CD14-positive monocyte (primary cell): ENCODE measurements at regions not wholly inside any gene's neighbourhood (a gene's known extent, or its start where the extent isn't known, plus 50 kb on each side); places are given as distances from the start of the nearest gene placed in this dataset.

Experiments
- DNase-seq, 3 donors: peaks; one replicate each; pipeline ENCODE4 v3.0.0-alpha.2; 2011 to 2022
- H2AFZ ChIP-seq: 2 replicates; pipeline ENCODE4 v1.6.0; 2012; ENCODE audit warnings: mild to moderate bottlenecking, low read depth, low read length, inconsistent platforms; ENCODE audit not compliant: insufficient read depth, poor library complexity, severe bottlenecking
- H3K27ac ChIP-seq, 2 donors: 1 replicate in 1 of 2; 2 replicates in 1 of 2; pipeline ENCODE4 v1.5.1; 2012 to 2013; ENCODE audit warnings: low read length in 2 of 2, control low read depth in 1 of 2, inconsistent platforms in 1 of 2, low read depth in 1 of 2, mild to moderate bottlenecking in 1 of 2
- H3K27me3 ChIP-seq, 2 donors: one replicate each; pipeline versions ENCODE4 v1.6.0 to v1.6.1; 2011 to 2013; ENCODE audit warnings: low read length in 2 of 2; ENCODE audit not compliant: control insufficient read depth in 2 of 2, insufficient read depth in 2 of 2
- H3K36me3 ChIP-seq, 2 donors: replicated peaks in 1 of 2; 1 replicate in 1 of 2; 2 replicates in 1 of 2; pipeline versions ENCODE4 v1.5.1 to v1.6.1; 2012 to 2013; ENCODE audit warnings: low read length in 2 of 2, control low read depth in 1 of 2, inconsistent platforms in 1 of 2, mild to moderate bottlenecking in 1 of 2; ENCODE audit not compliant: insufficient read depth in 2 of 2, control insufficient read depth in 1 of 2
- H3K4me1 ChIP-seq, 2 donors: 1 replicate in 1 of 2; 2 replicates in 1 of 2; pipeline versions ENCODE4 v1.5.1 to v1.6.1; 2012 to 2013; ENCODE audit warnings: low read length in 2 of 2, control low read depth in 1 of 2, inconsistent platforms in 1 of 2, mild to moderate bottlenecking in 1 of 2, moderate library complexity in 1 of 2; ENCODE audit not compliant: insufficient read depth in 2 of 2, control insufficient read depth in 1 of 2
- H3K4me2 ChIP-seq: replicated peaks from 2 replicates; pipeline ENCODE3; 2012; ENCODE audit warnings: low read length, moderate library complexity, mild to moderate bottlenecking; ENCODE audit not compliant: poor library complexity, severe bottlenecking; ENCODE audit errors: extremely low read depth
- H3K4me3 ChIP-seq, 3 experiments: fragments of 200-600 bp in 1 of 3; sonication (generic) in 1 of 3; replicated peaks in 1 of 3; 1 replicate in 2 of 3; 2 replicates in 1 of 3; pipeline ENCODE4 v1.5.1; 2011 to 2013; ENCODE audit warnings: low read length in 3 of 3, mild to moderate bottlenecking in 3 of 3, control low read depth in 2 of 3, low read depth in 2 of 3, inconsistent platforms in 1 of 3, moderate library complexity in 1 of 3
- H3K79me2 ChIP-seq: 2 replicates; pipeline ENCODE4 v1.6.0; 2012; ENCODE audit warnings: mild to moderate bottlenecking, control low read depth, inconsistent platforms, low read length, moderate library complexity; ENCODE audit not compliant: insufficient read depth
- H3K9ac ChIP-seq: 2 replicates; pipeline ENCODE4 v1.6.0; 2017; ENCODE audit warnings: low read length, mild to moderate bottlenecking; ENCODE audit not compliant: insufficient read depth, poor library complexity, severe bottlenecking
- H3K9me3 ChIP-seq, 2 donors: replicated peaks in 1 of 2; 1 replicate in 1 of 2; 2 replicates in 1 of 2; pipeline versions ENCODE4 v1.5.1 to v1.6.1; 2012 to 2013; ENCODE audit warnings: low read length in 2 of 2, control low read depth in 1 of 2; ENCODE audit not compliant: control insufficient read depth in 1 of 2, insufficient read depth in 1 of 2
- H4K20me1 ChIP-seq: 2 replicates; pipeline ENCODE4 v1.6.0; 2012; ENCODE audit warnings: mild to moderate bottlenecking, low read length, control low read depth, moderate library complexity; ENCODE audit not compliant: insufficient read depth
- H3K27ac Mint-ChIP-seq, 7 donors: one replicate each; pipeline ENCODE4 v1.8.0; 2020; ENCODE audit warnings: mild to moderate bottlenecking in 7 of 7, mixed read lengths in 7 of 7, moderate library complexity in 6 of 7, inconsistent platforms in 2 of 7
- H3K27me3 Mint-ChIP-seq, 3 donors: one replicate each; pipeline ENCODE4 v1.8.0; 2021 to 2022; ENCODE audit warnings: low read depth in 3 of 3, mild to moderate bottlenecking in 3 of 3, mixed read lengths in 3 of 3, moderate library complexity in 3 of 3, inconsistent platforms in 1 of 3
- H3K36me3 Mint-ChIP-seq, 2 donors: one replicate each; pipeline ENCODE4 v1.8.0; 2020; ENCODE audit warnings: mixed read lengths in 2 of 2, inconsistent platforms in 1 of 2, mild to moderate bottlenecking in 1 of 2
- H3K4me1 Mint-ChIP-seq: one replicate; pipeline ENCODE4 v1.8.0; 2020; ENCODE audit warnings: mild to moderate bottlenecking, mixed read lengths
- H3K4me3 Mint-ChIP-seq, 2 donors: one replicate each; pipeline ENCODE4 v1.8.0; 2020; ENCODE audit warnings: mild to moderate bottlenecking in 2 of 2, mixed read lengths in 2 of 2, moderate library complexity in 1 of 2
- H3K9me3 Mint-ChIP-seq, 7 donors: one replicate each; pipeline ENCODE4 v1.8.0; 2020 to 2022; ENCODE audit warnings: mixed read lengths in 7 of 7, mild to moderate bottlenecking in 6 of 7, moderate library complexity in 6 of 7, inconsistent platforms in 2 of 7
- WGBS: methylation state at CpG from one replicate; pipeline ENCODE4 v1.1.5; 2013; ENCODE audit warnings: missing lambda C conversion rate; ENCODE audit not compliant: insufficient coverage; 5-methylcytosine and 5-hydroxymethylcytosine counted together
- intact Hi-C, 2 donors: fragments of 100-400 bp; cut with micrococcal nuclease; formaldehyde crosslinking; loops; one replicate each; pipeline versions ENCODE4 v1.15.0 to v1.15.1; 2023
- TF ChIP-seq, protein P1 (sequence below): fragments of 200-600 bp; IDR thresholded peaks from one replicate; pipeline ENCODE4 v1.8.0; 2022; ENCODE audit warnings: antibody characterized with exemption, mild to moderate bottlenecking

DNA sequence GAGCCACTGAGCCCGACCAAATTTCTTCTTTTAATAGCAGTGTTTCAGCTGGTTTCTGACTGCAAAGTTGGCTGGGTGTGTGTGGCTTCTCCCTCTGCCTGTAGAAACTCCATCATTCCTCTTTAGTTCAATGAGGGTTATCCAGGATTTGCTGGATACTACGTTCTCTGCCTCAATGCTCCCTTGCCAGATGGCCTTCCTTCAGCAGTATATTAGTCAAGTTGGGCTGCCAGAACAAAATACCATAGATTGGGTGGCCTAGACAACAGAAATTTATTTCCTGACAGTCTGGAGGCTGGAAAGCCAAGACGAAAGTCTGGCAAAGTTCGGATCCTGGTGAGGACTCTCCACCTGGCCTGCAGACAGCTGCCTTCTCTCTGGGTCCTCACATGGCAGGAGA, 103.7 kb downstream of the NOG start:
- no peak overlapping the region for H3K4me3 Mint-ChIP-seq
- H2AFZ ChIP-seq, result no peak overlapping the region
- H4K20me1 ChIP-seq, result no peaks in the 10 kb centered on the region
- no peaks in the 10 kb centered on the region for H3K36me3 ChIP-seq
- H3K27ac Mint-ChIP-seq, result no peak overlapping the region
- peaks cover 0 to 12% of the 10 kb centered on the region in 2 donors for H3K4me1 ChIP-seq
- no peak overlapping the region for H3K4me3 ChIP-seq
- TF ChIP-seq, protein P1, sequence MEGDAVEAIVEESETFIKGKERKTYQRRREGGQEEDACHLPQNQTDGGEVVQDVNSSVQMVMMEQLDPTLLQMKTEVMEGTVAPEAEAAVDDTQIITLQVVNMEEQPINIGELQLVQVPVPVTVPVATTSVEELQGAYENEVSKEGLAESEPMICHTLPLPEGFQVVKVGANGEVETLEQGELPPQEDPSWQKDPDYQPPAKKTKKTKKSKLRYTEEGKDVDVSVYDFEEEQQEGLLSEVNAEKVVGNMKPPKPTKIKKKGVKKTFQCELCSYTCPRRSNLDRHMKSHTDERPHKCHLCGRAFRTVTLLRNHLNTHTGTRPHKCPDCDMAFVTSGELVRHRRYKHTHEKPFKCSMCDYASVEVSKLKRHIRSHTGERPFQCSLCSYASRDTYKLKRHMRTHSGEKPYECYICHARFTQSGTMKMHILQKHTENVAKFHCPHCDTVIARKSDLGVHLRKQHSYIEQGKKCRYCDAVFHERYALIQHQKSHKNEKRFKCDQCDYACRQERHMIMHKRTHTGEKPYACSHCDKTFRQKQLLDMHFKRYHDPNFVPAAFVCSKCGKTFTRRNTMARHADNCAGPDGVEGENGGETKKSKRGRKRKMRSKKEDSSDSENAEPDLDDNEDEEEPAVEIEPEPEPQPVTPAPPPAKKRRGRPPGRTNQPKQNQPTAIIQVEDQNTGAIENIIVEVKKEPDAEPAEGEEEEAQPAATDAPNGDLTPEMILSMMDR, result no peak
- no peaks in the 10 kb centered on the region for H3K9me3 ChIP-seq
- no peaks in the 10 kb centered on the region for H3K27me3 ChIP-seq
- peaks cover 10% of the 10 kb centered on the region for H3K4me1 Mint-ChIP-seq
- no peaks in the 10 kb centered on the region for H3K79me2 ChIP-seq
- intact Hi-C loops, result no loop called here
- no peaks in the 10 kb centered on the region for H3K9me3 Mint-ChIP-seq
- 94% methylated on average over 2 of the region's 4 CpGs for WGBS
- no peak overlapping the region for H3K4me2 ChIP-seq
- no peak overlapping the region for H3K27ac ChIP-seq
- DNase-seq, result no peak
- H3K9ac ChIP-seq, result no peak overlapping the region
- H3K36me3 Mint-ChIP-seq, result no peaks in the 10 kb centered on the region
- peaks cover 0 to 4% (median 0%) of the 10 kb centered on the region in 3 donors for H3K27me3 Mint-ChIP-seq

DNA sequence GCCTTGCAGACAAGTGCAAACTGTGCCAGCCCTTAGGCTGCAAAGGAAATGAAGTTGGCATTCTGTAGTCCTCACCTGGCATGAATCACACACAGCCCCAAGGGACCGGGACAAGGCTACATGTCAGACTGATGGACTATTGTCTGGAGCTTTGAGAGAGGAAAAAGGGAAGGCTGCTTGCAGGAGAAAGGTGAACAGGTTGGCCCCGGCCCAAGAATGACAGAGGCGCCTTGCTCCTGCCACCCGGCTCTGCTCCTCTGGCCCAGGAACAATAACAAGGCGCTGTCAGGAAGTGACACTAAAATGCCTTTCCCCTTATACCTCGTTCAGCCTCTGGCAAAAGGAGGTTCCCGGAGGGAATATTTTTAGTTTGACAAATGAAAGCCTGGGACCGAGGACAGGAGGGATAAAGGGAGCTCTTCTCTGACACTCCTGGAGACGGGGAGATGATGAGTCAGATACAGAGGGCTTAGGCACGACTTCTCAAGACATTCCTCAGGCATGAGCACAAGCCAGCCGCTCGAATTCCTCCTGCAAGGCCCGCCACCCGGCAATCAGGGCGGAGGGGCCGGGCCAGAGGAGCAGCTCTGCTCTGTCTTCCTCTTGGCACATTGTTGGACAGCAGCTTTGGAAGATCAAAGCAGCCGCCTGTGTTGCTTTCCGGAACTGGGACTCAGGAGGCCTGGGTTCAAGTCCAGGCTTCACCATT, 105.8 kb downstream of the NOG start:
- peaks cover 0 to 6% (median 0%) of the 10 kb centered on the region in 3 donors for H3K27me3 Mint-ChIP-seq

More for the DNA sequence above, 105.8 kb downstream of the NOG start:
- H4K20me1 ChIP-seq, result no peaks in the 10 kb centered on the region
- intact Hi-C loops, result no loop called here
- no peak overlapping the region for H2AFZ ChIP-seq
- Mint-ChIP-seq H3K27ac (no peak overlapping the region), H3K4me3 (no peak overlapping the region), H3K4me1 (peaks cover 10% of the 10 kb centered on the region), H3K9me3 (no peaks in the 10 kb centered on the region), H3K36me3 (no peaks in the 10 kb centered on the region)
- peaks cover 0 to 12% of the 10 kb centered on the region in 2 donors for H3K4me1 ChIP-seq
- H3K36me3 ChIP-seq, result no peaks in the 10 kb centered on the region
- 91% methylated on average over 10 of the region's 18 CpGs for WGBS
- DNase-seq, result no peak
- no peaks in the 10 kb centered on the region for H3K27me3 ChIP-seq
- H3K79me2 ChIP-seq, result no peaks in the 10 kb centered on the region
- H3K27ac ChIP-seq, result no peak overlapping the region
- no peak overlapping the region for H3K4me2 ChIP-seq
- H3K4me3 ChIP-seq, result no peak overlapping the region
- no peaks in the 10 kb centered on the region for H3K9me3 ChIP-seq
- TF ChIP-seq, protein P1, result no peak
- no peak overlapping the region for H3K9ac ChIP-seq
